Body of pancreas (tissue), 4 donors: ENCODE measurements at regions not wholly inside any gene's neighbourhood (a gene's known extent, or its start where the extent isn't known, plus 50 kb on each side); places are given as distances from the start of the nearest gene placed in this dataset.
A peak's percentile ranks its signal among the peaks of the same experiment; 100 is the strongest.

Experiments used
- ATAC-seq: fragments of 150-250 bp; one replicate; pipeline ENCODE4 v1.9.1; 2016
- DNase-seq, 4 donors: peaks; one replicate each; pipeline ENCODE4 v3.0.0-alpha.2; 2019
- H3K27ac ChIP-seq, 4 donors: fragments of 200-600 bp; sonication (generic); 1 replicate in 3 of 4; 2 replicates in 1 of 4; pipeline versions ENCODE4 v1.5.1 to v1.6.1; 2016 to 2019; ENCODE audit warnings: mild to moderate bottlenecking in 1 of 4, mixed read lengths in 1 of 4, moderate library complexity in 1 of 4
- H3K27me3 ChIP-seq, 2 donors: fragments of 200-600 bp; sonication (generic); one replicate each; pipeline ENCODE4 v1.6.0; 2016; ENCODE audit warnings: mild to moderate bottlenecking in 1 of 2
- H3K36me3 ChIP-seq, 2 donors: fragments of 200-600 bp; sonication (generic); replicated peaks in 1 of 2; 2 replicates each; pipeline ENCODE4 v1.5.1; 2016; ENCODE audit warnings: low read depth in 2 of 2; ENCODE audit not compliant: insufficient read depth in 1 of 2
- H3K4me1 ChIP-seq: fragments of 200-600 bp; sonication (generic); one replicate; pipeline ENCODE4 v1.6.0; 2016
- H3K4me3 ChIP-seq, 2 donors: fragments of 200-600 bp; sonication (generic); 1 replicate in 1 of 2; 2 replicates in 1 of 2; pipeline ENCODE4 v1.5.1; 2016 to 2019
- H3K9me3 ChIP-seq, 3 donors: fragments of 200-600 bp; sonication (generic); 1 replicate in 2 of 3; 2 replicates in 1 of 3; pipeline ENCODE4 v1.5.1; 2016
- CTCF ChIP-seq, 7 experiments: fragments of 450-650 bp in 4 of 7; fragments of 200-600 bp in 3 of 7; sonication (generic) in 3 of 7; IDR thresholded peaks; one replicate each; pipeline ENCODE4 v1.5.1; 2016 to 2019; ENCODE audit warnings: antibody characterized with exemption in 7 of 7
- POLR2A ChIP-seq, 3 donors: fragments of 450-650 bp; IDR thresholded peaks; one replicate each; pipeline ENCODE4 v1.6.1; 2016; ENCODE audit warnings: antibody characterized with exemption in 3 of 3, mild to moderate bottlenecking in 2 of 3
- WGBS, 2 donors: methylation state at CpG; one replicate each; pipeline ENCODE4 v1.1.5; 2017; 5-methylcytosine and 5-hydroxymethylcytosine counted together
- intact Hi-C: fragments of 100-400 bp; cut with DNase I; formaldehyde crosslinking; loops from one replicate; pipeline ENCODE4 v1.15.1; 2023

GRCh38 chr14:104309657-104310369 lies 171.4 kb downstream of the KIF26A start:
- H3K27me3 ChIP-seq: no peaks in the 10 kb centered on the region
- DNase-seq (no peak), ATAC-seq (no peak)
- H3K27ac ChIP-seq: no peak overlapping the region
- TF ChIP-seq POLR2A (IDR thresholded peaks at IDR 0.05): no peak
- no peaks in the 10 kb centered on the region for H3K4me1 ChIP-seq
- intact Hi-C loops: no loop called here
- H3K36me3 ChIP-seq: no peaks in the 10 kb centered on the region
- H3K9me3 ChIP-seq: no peaks in the 10 kb centered on the region
- H3K4me3 ChIP-seq: no peak overlapping the region
- 77 to 80% methylated on average over 1 to 8 of the region's 8 CpGs for WGBS, 2 donors

GRCh38 chr14:104311358-104311757 lies 173.0 kb downstream of the KIF26A start:
- no peak for TF ChIP-seq CTCF (IDR thresholded peaks at IDR 0.05)
- TF ChIP-seq POLR2A (IDR thresholded peaks at IDR 0.05): no peak
- no peaks in the 10 kb centered on the region for H3K9me3 ChIP-seq
- DNase-seq: no peak
- ATAC-seq: no peak
- intact Hi-C loops: no loop called here
- no peak overlapping the region for H3K4me3 ChIP-seq
- 60 to 83% methylated on average over 4 of the region's 4 CpGs for WGBS, 2 donors
- H3K27ac ChIP-seq: no peak overlapping the region
- H3K27me3 ChIP-seq: no peaks in the 10 kb centered on the region
- H3K36me3 ChIP-seq: no peaks in the 10 kb centered on the region
- no peaks in the 10 kb centered on the region for H3K4me1 ChIP-seq

- Histone ChIP-seq H3K9me3 (no peaks in the 10 kb centered on the region), H3K36me3 (no peaks in the 10 kb centered on the region), H3K27me3 (no peaks in the 10 kb centered on the region), H3K4me3 (no peak overlapping the region), H3K27ac (no peak overlapping the region), H3K4me1 (no peaks in the 10 kb centered on the region)
- intact Hi-C loops: no loop called here
- TF ChIP-seq CTCF (IDR thresholded peaks at IDR 0.05): no peak
- TF ChIP-seq POLR2A (IDR thresholded peaks at IDR 0.05): no peak
- 57 to 62% methylated on average over 4 of the region's 4 CpGs for WGBS, 2 donors
- DNase-seq: peak in 1 of 4 donors; percentile 0
- no peak for ATAC-seq
These were observed 175.3 kb downstream of the KIF26A start for GRCh38 chr14:104313674-104314073.

- no peaks in the 10 kb centered on the region for H3K36me3 ChIP-seq
- WGBS, 2 donors: 66 to 71% methylated on average over 9 to 19 of the region's 19 CpGs
- no peaks in the 10 kb centered on the region for H3K27me3 ChIP-seq
- TF ChIP-seq CTCF (IDR thresholded peaks at IDR 0.05) (no peak), POLR2A (IDR thresholded peaks at IDR 0.05) (no peak)
- H3K9me3 ChIP-seq: no peaks in the 10 kb centered on the region
- no peak for ATAC-seq
- DNase-seq: peak in 3 of 4 donors; percentile 4 to 6 (median 5)
- H3K4me3 ChIP-seq: no peak overlapping the region
- no peak overlapping the region for H3K27ac ChIP-seq
- intact Hi-C loops: no loop called here
- H3K4me1 ChIP-seq: no peaks in the 10 kb centered on the region
These were observed 176.0 kb downstream of the KIF26A start for GRCh38 chr14:104314251-104314941.

- ATAC-seq: no peak
- peak in 3 of 4 donors; percentile 1 to 3 (median 2) for DNase-seq
- Histone ChIP-seq H3K36me3 (no peaks in the 10 kb centered on the region), H3K27me3 (no peaks in the 10 kb centered on the region), H3K4me3 (no peak overlapping the region), H3K9me3 (no peaks in the 10 kb centered on the region), H3K27ac (no peak overlapping the region), H3K4me1 (no peaks in the 10 kb centered on the region)
- no peak for TF ChIP-seq POLR2A (IDR thresholded peaks at IDR 0.05)
- TF ChIP-seq CTCF (IDR thresholded peaks at IDR 0.05): no peak
- intact Hi-C loops: no loop called here
- WGBS, 2 donors: 77 to 81% methylated on average over 14 of the region's 14 CpGs
These were observed 176.8 kb downstream of the KIF26A start for GRCh38 chr14:104315169-104315568.
